AG04449 (cell line): ENCODE measurements at regions not wholly inside any gene's neighbourhood (a gene's known extent, or its start where the extent isn't known, plus 50 kb on each side); places are given as distances from the start of the nearest gene placed in this dataset.

Experiments
- CTCF ChIA-PET: fragments of 350-600 bp; formaldehyde crosslinking; extraction: SDS; loops from one replicate; lab custom pipeline; 2021; ENCODE audit warnings: antibody characterized with exemption; lab: Yijun Ruan, JAX
- POLR2A ChIA-PET: fragments of 400-600, 350-600 bp; formaldehyde crosslinking; extraction: SDS; loops from one replicate; lab custom pipeline; 2020; ENCODE audit warnings: antibody characterized with exemption, inconsistent platforms; lab: Yijun Ruan, JAX
- DNase-seq: peaks from one replicate; pipeline ENCODE4 v3.0.0-alpha.2; 2010; ENCODE audit warnings: low read depth, low spot score
- H3K4me3 ChIP-seq: 2 replicates; pipeline ENCODE4 v1.5.1; 2011; ENCODE audit warnings: low read depth, mild to moderate bottlenecking, control low read depth, low read length
- CTCF ChIP-seq: IDR thresholded peaks from one replicate; pipeline ENCODE4 v1.5.1; 2011; ENCODE audit warnings: mild to moderate bottlenecking, moderate library complexity, low read length, control low read depth, inconsistent platforms; ENCODE audit not compliant: insufficient read depth; ENCODE audit errors: missing control alignments

DNA sequence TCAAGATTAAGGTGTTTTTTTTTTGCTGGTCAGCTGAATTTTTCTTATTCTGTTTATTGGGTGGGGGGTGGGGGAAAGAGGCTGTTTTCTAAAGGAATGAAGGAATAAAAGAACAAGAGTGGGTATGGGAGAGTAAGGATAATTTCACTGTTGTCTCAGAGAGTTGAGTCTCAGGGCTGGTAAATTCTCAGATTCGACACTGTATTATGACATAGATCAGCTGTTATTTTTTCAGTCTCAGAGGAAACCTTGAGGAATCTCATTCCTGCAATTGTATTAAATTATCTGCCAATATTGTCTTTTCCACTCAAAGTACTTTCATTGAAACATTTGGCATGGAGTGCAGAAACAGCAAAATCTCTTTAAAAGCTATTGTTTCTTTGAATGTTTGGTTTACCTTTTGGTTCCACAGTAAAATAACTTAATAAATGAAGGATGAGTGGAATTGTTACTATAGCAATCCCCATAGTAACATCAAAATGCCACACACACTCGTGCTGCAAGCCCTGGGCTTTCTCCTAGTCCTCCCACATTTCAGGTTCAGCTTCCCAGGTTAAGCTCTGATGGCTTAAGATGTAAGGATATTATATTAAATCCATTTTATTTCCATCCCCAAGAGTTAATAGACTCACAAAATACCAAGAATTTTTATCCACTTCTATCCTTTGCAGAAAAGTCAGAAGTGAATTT is 478.7 kb upstream of the TCF4 start:
- ChIA-PET CTCF (interaction anchor here (1.1 kb wide), 1 partner anchor 10 kb away, joined by 4 read pairs; no protein-coding TSS in a partner anchor), POLR2A (no interaction called here)
- no peak for DNase-seq
- TF ChIP-seq CTCF = no peak
- H3K4me3 ChIP-seq = no peak overlapping the region

DNA sequence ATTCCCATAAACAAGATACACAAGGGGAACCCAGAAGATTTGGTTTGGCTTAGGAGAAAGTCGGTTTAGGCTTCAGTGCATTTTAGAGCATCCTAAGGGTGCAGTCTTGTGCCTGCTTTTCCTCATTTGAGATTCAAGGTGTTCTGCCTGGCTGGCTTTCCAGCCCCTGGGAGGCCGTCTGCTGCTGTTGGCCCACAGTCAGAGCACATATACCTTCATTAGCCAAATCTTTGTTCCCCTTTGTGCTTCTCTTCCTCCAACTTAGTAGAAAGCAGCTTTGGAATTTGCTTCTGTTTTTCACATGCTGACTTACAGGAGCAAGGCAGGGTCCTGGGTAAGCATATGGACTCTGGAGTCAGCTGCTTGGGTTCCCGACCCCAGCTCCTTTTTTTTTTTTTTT is 477.1 kb upstream of the TCF4 start:
- no peak overlapping the region for H3K4me3 ChIP-seq
- DNase-seq = no peak
- ChIA-PET POLR2A (no interaction called here), CTCF (no interaction called here)
- TF ChIP-seq CTCF = no peak

DNA sequence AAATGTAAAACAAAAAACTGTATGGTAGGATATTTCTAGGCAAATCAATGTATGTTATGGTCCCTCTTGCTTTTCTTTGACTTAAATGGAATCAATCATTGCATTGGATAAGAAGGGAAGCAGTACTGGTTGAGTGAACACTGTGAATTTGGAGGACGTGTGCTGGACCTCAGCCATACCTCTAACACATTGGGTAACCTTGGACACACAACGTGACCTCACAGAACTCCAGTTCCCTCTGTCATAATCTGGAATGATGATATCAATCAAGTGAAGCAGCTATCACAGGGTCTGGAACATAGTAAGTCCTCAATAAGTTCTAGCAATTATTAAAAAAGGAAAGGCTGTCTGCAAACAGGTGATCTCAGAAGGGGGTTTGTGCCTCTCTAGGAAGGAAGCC is 474.9 kb upstream of the TCF4 start:
- no peak overlapping the region for H3K4me3 ChIP-seq
- ChIA-PET POLR2A (no interaction called here), CTCF (no interaction called here)
- no peak for DNase-seq
- TF ChIP-seq CTCF = no peak

GRCh38 chr18:56060967-56061541 is 473.1 kb upstream of the TCF4 start:
- DNase-seq = no peak
- H3K4me3 ChIP-seq = no peak overlapping the region
- TF ChIP-seq CTCF = no peak
- ChIA-PET POLR2A (no interaction called here), CTCF (interaction anchor here (1.8 kb wide), 1 partner anchor 11 kb away, joined by 5 read pairs; no protein-coding TSS in a partner anchor)

DNA sequence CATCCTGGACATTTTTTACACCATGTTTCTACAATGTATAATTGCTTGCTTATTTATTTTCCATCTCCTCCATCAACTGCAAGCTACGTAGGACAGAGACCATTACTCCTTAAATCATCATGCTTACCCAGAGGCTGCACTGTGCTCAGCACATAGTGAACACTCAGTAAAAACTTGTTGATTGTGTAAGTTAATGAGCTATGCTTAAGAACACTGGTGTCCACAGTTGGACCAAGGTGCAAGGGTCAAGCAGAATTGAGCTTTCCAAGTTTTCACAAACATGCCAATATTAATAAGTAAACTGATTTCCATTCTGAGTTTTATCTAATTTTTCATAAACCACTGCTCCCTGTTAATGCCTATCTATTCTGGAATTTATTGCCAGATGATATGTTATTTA is 464.2 kb upstream of the TCF4 start:
- CTCF ChIA-PET = no interaction called here
- H3K4me3 ChIP-seq = no peak overlapping the region
- TF ChIP-seq CTCF = no peak
- DNase-seq = no peak
- POLR2A ChIA-PET = no interaction called here

- no peak overlapping the region for H3K4me3 ChIP-seq
- no peak for TF ChIP-seq CTCF
- POLR2A ChIA-PET = no interaction called here
- no peak for DNase-seq
- CTCF ChIA-PET = no interaction called here
These were observed 456.2 kb upstream of the TCF4 start for GRCh38 chr18:56044239-56044638.
